Keratinocyte (primary cell): ENCODE measurements at regions not wholly inside any gene's neighbourhood (a gene's known extent, or its start where the extent isn't known, plus 50 kb on each side); places are given as distances from the start of the nearest gene placed in this dataset.

Experiments used
- DNase-seq: peaks from one replicate; pipeline ENCODE4 v3.0.0-alpha.2; 2011; ENCODE audit warnings: low read depth, missing footprints, low spot score
- FAIRE-seq: peaks from 2 replicates; lab custom pipeline; 2011; peaks lifted over from hg19 to GRCh38; lab: Jason Lieb, UNC
- H2AFZ ChIP-seq: 2 replicates; pipeline ENCODE4 v1.6.0; 2012; ENCODE audit warnings: low read length, control low read depth, inconsistent platforms; ENCODE audit not compliant: control insufficient read depth
- H3K27ac ChIP-seq: 2 replicates; pipeline ENCODE4 v1.5.1; 2011; ENCODE audit warnings: low read length; ENCODE audit not compliant: control insufficient read depth, insufficient read depth
- H3K27me3 ChIP-seq: 3 replicates; pipeline ENCODE4 v1.6.0; 2011; ENCODE audit warnings: low read length; ENCODE audit not compliant: control insufficient read depth, insufficient read depth; ENCODE audit errors: extremely low read depth
- H3K36me3 ChIP-seq, 2 experiments: 2 replicates in 1 of 2; 3 replicates in 1 of 2; pipeline ENCODE4 v1.5.1; 2011; ENCODE audit warnings: low read length in 2 of 2, mild to moderate bottlenecking in 1 of 2; ENCODE audit not compliant: control insufficient read depth in 2 of 2, insufficient read depth in 2 of 2; ENCODE audit errors: extremely low read depth in 1 of 2
- H3K4me1 ChIP-seq: 3 replicates; pipeline ENCODE4 v1.5.1; 2011; ENCODE audit warnings: low read length; ENCODE audit not compliant: control insufficient read depth, insufficient read depth; ENCODE audit errors: extremely low read depth
- H3K4me2 ChIP-seq: 3 replicates; pipeline ENCODE4 v1.6.0; 2011; ENCODE audit warnings: low read depth, low read length; ENCODE audit not compliant: control insufficient read depth, insufficient read depth; ENCODE audit errors: extremely low read depth
- H3K4me3 ChIP-seq, 3 experiments: fragments of 200-600 bp in 1 of 3; sonication (generic) in 1 of 3; 2 replicates in 2 of 3; 3 replicates in 1 of 3; pipeline ENCODE4 v1.5.1; 2011 to 2016; ENCODE audit warnings: low read length in 3 of 3, mild to moderate bottlenecking in 3 of 3, control low read depth in 2 of 3, inconsistent platforms in 1 of 3, low read depth in 1 of 3, mixed read lengths in 1 of 3, mixed run types in 1 of 3, moderate library complexity in 1 of 3; ENCODE audit not compliant: control insufficient read depth in 2 of 3, insufficient read depth in 2 of 3; ENCODE audit errors: extremely low read depth in 1 of 3
- H3K79me2 ChIP-seq: 2 replicates; pipeline ENCODE4 v1.6.0; 2012; ENCODE audit warnings: low read length; ENCODE audit not compliant: control insufficient read depth, insufficient read depth
- H3K9ac ChIP-seq: 3 replicates; pipeline ENCODE4 v1.6.0; 2011; ENCODE audit warnings: low read length; ENCODE audit not compliant: control insufficient read depth, insufficient read depth; ENCODE audit errors: extremely low read depth
- H3K9me1 ChIP-seq: 3 replicates; pipeline ENCODE4 v1.6.0; 2011; ENCODE audit warnings: low read length; ENCODE audit not compliant: control insufficient read depth, insufficient read depth; ENCODE audit errors: extremely low read depth
- H3K9me3 ChIP-seq: 2 replicates; pipeline ENCODE4 v1.5.1; 2012; ENCODE audit warnings: low read depth, low read length; ENCODE audit not compliant: control insufficient read depth
- H4K20me1 ChIP-seq: 3 replicates; pipeline ENCODE4 v1.6.0; 2011; ENCODE audit warnings: low read length; ENCODE audit not compliant: control insufficient read depth, insufficient read depth; ENCODE audit errors: extremely low read depth
- CTCF ChIP-seq, 3 experiments: IDR thresholded peaks in 1 of 3; conservative IDR thresholded peaks in 1 of 3; optimal IDR thresholded peaks in 1 of 3; 2 replicates in 2 of 3; 3 replicates in 1 of 3; pipeline versions ENCODE3 to v1.5.1; 2011; ENCODE audit warnings: low read length in 3 of 3, mild to moderate bottlenecking in 3 of 3, moderate library complexity in 2 of 3, control low read depth in 1 of 3, inconsistent platforms in 1 of 3; ENCODE audit not compliant: insufficient read depth in 2 of 3; ENCODE audit errors: extremely low read depth in 1 of 3
- EZH2 ChIP-seq: IDR thresholded peaks from one replicate; pipeline ENCODE4 v1.6.1; 2012; ENCODE audit warnings: inconsistent platforms, mild to moderate bottlenecking, low read length, moderate library complexity
- dilution Hi-C: fragments of 300-500 bp; cut with MboI; formaldehyde crosslinking; loops from one replicate; pipeline ENCODE4 v1.7.0; 2020; ENCODE audit warnings: low sequenced_read_pairs; ENCODE audit not compliant: extremely low pct_ligation_motif_present

DNA sequence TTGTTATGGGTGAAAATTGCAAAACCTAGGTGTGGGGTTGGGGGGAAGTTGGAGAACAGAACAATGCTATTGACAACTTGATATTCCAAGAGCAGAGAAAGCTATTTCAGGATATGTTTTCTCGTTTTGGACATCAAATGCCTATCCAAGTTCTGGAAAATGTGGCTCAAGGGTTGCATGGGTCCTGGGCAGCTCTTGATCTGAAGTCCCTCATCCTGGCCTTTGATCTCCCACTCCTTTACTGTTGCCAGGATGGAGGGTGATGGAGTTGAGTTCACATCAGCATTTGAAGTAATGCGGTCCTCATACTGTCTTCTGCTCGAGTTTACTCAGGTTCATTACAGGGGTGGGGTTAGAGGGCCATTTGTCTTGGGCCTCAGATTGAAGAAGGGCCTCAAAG lies 76.9 kb upstream of the RPS23 start:
- no peaks in the 10 kb centered on the region for H3K36me3 ChIP-seq
- H3K9me1 ChIP-seq = no peaks in the 10 kb centered on the region
- H3K9me3 ChIP-seq = no peaks in the 10 kb centered on the region
- no peak overlapping the region for H3K9ac ChIP-seq
- peaks cover 22% of the 10 kb centered on the region for H3K4me1 ChIP-seq
- H3K27me3 ChIP-seq = no peaks in the 10 kb centered on the region
- FAIRE-seq = no peak
- DNase-seq = no peak
- dilution Hi-C loops = no loop called here
- H2AFZ ChIP-seq = no peak overlapping the region
- no peaks in the 10 kb centered on the region for H4K20me1 ChIP-seq
- H3K27ac ChIP-seq = no peak overlapping the region
- H3K79me2 ChIP-seq = no peaks in the 10 kb centered on the region
- no peak overlapping the region for H3K4me2 ChIP-seq
- no peak overlapping the region for H3K4me3 ChIP-seq
- TF ChIP-seq EZH2 (no peak), CTCF (optimal IDR thresholded peaks at IDR 0.05 in 1 of 3, IDR thresholded peaks at IDR 0.05 in 1 of 3, conservative IDR thresholded peaks at IDR 0.05 in 1 of 3; ENCODE audit: extremely low read depth in 1 of 3, insufficient read depth in 2 of 3, low read length in 3 of 3) (no peak)

DNA sequence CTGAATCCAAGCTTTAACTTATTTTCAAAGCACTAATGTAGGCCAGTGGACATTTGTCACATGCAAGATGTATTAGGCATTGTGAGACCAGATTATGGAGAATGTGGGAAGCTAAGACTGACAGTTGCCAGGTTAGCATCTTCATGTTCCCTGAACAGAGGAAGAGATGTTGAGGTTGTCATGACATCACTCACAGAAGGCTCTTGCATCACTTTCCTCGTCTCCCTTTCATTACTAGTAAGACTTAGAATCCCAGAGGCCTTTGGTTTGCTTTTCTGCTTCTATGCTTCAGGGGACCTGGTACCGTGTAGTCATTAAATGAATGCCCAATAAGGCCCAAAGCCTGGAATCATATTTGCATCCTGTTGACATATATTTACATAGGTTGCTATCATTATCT lies 76.4 kb upstream of the RPS23 start:
- Histone ChIP-seq H3K4me2 (no peak overlapping the region), H3K9me3 (no peaks in the 10 kb centered on the region), H3K4me3 (no peak overlapping the region), H3K36me3 (no peaks in the 10 kb centered on the region), H3K9ac (no peak overlapping the region), H3K27me3 (no peaks in the 10 kb centered on the region), H2AFZ (no peak overlapping the region), H3K27ac (no peak overlapping the region), H3K4me1 (peaks cover 22% of the 10 kb centered on the region), H4K20me1 (no peaks in the 10 kb centered on the region), H3K9me1 (no peaks in the 10 kb centered on the region), H3K79me2 (no peaks in the 10 kb centered on the region)
- TF ChIP-seq CTCF (optimal IDR thresholded peaks at IDR 0.05 in 1 of 3, IDR thresholded peaks at IDR 0.05 in 1 of 3, conservative IDR thresholded peaks at IDR 0.05 in 1 of 3; ENCODE audit: extremely low read depth in 1 of 3, insufficient read depth in 2 of 3, low read length in 3 of 3) (no peak), EZH2 (no peak)
- FAIRE-seq = no peak
- no peak for DNase-seq
- dilution Hi-C loops = no loop called here
